Activated CD4-positive, alpha-beta memory T cell treated with anti-CD3 and anti-CD28 coated beads for 36 hours (primary cell): ENCODE measurements at regions not wholly inside any gene's neighbourhood (a gene's known extent, or its start where the extent isn't known, plus 50 kb on each side); places are given as distances from the start of the nearest gene placed in this dataset.
A peak's percentile ranks its signal among the peaks of the same experiment; 100 is the strongest.

Experiments
- CTCF ChIA-PET: fragments of 350-600 bp; sonication (Branson Sonifier 250); formaldehyde crosslinking; loops from one replicate; lab custom pipeline; 2021; ENCODE audit warnings: antibody characterized with exemption, inconsistent platforms; lab: Charles Lee
- POLR2A ChIA-PET: fragments of 350-600 bp; sonication (Branson Sonifier 250); formaldehyde crosslinking; loops from one replicate; lab custom pipeline; 2021; ENCODE audit warnings: antibody characterized with exemption; lab: Charles Lee
- DNase-seq: peaks from one replicate; pipeline ENCODE4 v3.0.0-alpha.2; 2020
- H3K27ac Mint-ChIP-seq: one replicate; pipeline ENCODE4 v1.8.0; 2021; ENCODE audit warnings: mixed read lengths
- H3K27me3 Mint-ChIP-seq: one replicate; pipeline ENCODE4 v1.8.0; 2021; ENCODE audit warnings: mixed read lengths
- H3K36me3 Mint-ChIP-seq: one replicate; pipeline ENCODE4 v1.8.0; 2021; ENCODE audit warnings: mixed read lengths
- H3K4me1 Mint-ChIP-seq: one replicate; pipeline ENCODE4 v1.8.0; 2021; ENCODE audit warnings: low read depth, mixed read lengths
- H3K4me3 Mint-ChIP-seq: one replicate; pipeline ENCODE4 v1.8.0; 2021; ENCODE audit warnings: mild to moderate bottlenecking, mixed read lengths
- H3K9me3 Mint-ChIP-seq: one replicate; pipeline ENCODE4 v1.8.0; 2021; ENCODE audit warnings: mixed read lengths
- intact Hi-C: fragments of 100-400 bp; cut with micrococcal nuclease; formaldehyde crosslinking; loops from one replicate; pipeline ENCODE4 v1.15.1; 2023

DNA sequence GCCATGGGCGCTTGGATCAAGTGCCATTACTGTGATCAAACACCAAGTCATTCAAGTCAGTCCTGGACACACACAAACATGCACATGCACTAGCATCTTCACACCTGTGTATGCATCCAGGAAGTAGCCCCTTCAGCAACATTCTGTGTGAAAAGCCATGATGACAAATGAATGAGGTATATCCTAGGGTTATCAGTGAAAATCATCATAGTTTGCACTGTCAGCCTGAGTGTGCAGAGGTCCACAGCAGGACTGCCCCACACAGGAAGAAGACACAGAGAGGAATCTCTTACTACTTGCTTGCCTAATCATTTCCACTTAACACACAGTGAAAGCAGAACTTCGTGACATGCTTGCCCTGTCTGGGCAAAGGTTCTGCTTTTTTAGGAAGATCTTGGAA is 184.0 kb upstream of the ADO start:
- H3K36me3 Mint-ChIP-seq: no peaks in the 10 kb centered on the region
- intact Hi-C loops: no loop called here
- POLR2A ChIA-PET: no interaction called here
- peak; percentile 21 for DNase-seq
- CTCF ChIA-PET: interaction anchor here (0.7 to 1.9 kb wide), 3 partner anchors 17 to 66 kb away, joined by 3 to 6 read pairs (median 3); no protein-coding TSS in a partner anchor
- no peaks in the 10 kb centered on the region for H3K27me3 Mint-ChIP-seq
- H3K4me3 Mint-ChIP-seq: no peak overlapping the region
- peaks cover 13% of the 10 kb centered on the region for H3K4me1 Mint-ChIP-seq
- H3K27ac Mint-ChIP-seq: no peak overlapping the region
- no peaks in the 10 kb centered on the region for H3K9me3 Mint-ChIP-seq

GRCh38 chr10:62623223-62623622 is 181.3 kb upstream of the ADO start:
- H3K36me3 Mint-ChIP-seq: no peaks in the 10 kb centered on the region
- H3K27ac Mint-ChIP-seq: no peak overlapping the region

DNA sequence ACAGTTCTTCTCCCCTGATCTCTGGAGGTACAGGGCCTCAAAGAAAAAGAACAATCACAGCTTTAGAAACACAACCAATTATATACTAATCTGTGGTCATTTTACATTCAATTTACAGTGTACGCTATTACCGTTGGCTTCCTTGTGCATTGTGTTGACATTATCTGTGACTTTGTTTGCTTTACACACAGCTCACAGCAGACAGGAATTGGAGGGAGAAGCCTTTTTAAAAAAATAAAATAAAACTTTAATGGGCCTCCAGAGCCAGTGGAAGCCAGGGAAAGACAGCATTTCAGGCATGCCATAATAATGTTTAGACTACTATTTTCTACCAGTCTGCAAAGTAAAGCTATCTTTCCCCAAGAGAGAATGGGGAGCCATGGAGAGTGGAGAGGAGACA is 179.0 kb upstream of the ADO start:
- ChIA-PET CTCF (no interaction called here), POLR2A (no interaction called here)
- Mint-ChIP-seq H3K36me3 (no peaks in the 10 kb centered on the region), H3K4me3 (no peak overlapping the region), H3K4me1 (peaks cover 10% of the 10 kb centered on the region), H3K9me3 (no peaks in the 10 kb centered on the region), H3K27ac (no peak overlapping the region), H3K27me3 (no peaks in the 10 kb centered on the region)
- intact Hi-C loops: no loop called here
- no peak for DNase-seq

More at GRCh38 chr10:62623223-62623622, 181.3 kb upstream of the ADO start:
- no peak overlapping the region for H3K4me3 Mint-ChIP-seq
- no peaks in the 10 kb centered on the region for H3K27me3 Mint-ChIP-seq
- DNase-seq: no peak
- CTCF ChIA-PET: interaction anchor here (1.0 kb wide), 1 partner anchor 11 kb away, joined by 3 read pairs; no protein-coding TSS in a partner anchor
- intact Hi-C loops: no loop called here
- POLR2A ChIA-PET: no interaction called here
- peaks cover 13% of the 10 kb centered on the region for H3K4me1 Mint-ChIP-seq
- no peaks in the 10 kb centered on the region for H3K9me3 Mint-ChIP-seq

- H3K4me3 Mint-ChIP-seq: no peak overlapping the region
- H3K9me3 Mint-ChIP-seq: no peaks in the 10 kb centered on the region
- DNase-seq: no peak
- H3K4me1 Mint-ChIP-seq: peaks cover 9% of the 10 kb centered on the region
- H3K27me3 Mint-ChIP-seq: no peaks in the 10 kb centered on the region
- H3K27ac Mint-ChIP-seq: no peak overlapping the region
- intact Hi-C loops: no loop called here
- no peaks in the 10 kb centered on the region for H3K36me3 Mint-ChIP-seq
- ChIA-PET CTCF (no interaction called here), POLR2A (no interaction called here)
Measured at GRCh38 chr10:62626079-62626478, 178.4 kb upstream of the ADO start.

- ChIA-PET CTCF (no interaction called here), POLR2A (no interaction called here)
- H3K4me1 Mint-ChIP-seq: peaks cover 12% of the 10 kb centered on the region
- no peak overlapping the region for H3K4me3 Mint-ChIP-seq
- no peak overlapping the region for H3K27ac Mint-ChIP-seq
- no peaks in the 10 kb centered on the region for H3K9me3 Mint-ChIP-seq
- no peaks in the 10 kb centered on the region for H3K36me3 Mint-ChIP-seq
- H3K27me3 Mint-ChIP-seq: no peaks in the 10 kb centered on the region
- intact Hi-C loops: no loop called here
- DNase-seq: peak; percentile 35
Measured at GRCh38 chr10:62626817-62627216, 177.7 kb upstream of the ADO start.

DNA sequence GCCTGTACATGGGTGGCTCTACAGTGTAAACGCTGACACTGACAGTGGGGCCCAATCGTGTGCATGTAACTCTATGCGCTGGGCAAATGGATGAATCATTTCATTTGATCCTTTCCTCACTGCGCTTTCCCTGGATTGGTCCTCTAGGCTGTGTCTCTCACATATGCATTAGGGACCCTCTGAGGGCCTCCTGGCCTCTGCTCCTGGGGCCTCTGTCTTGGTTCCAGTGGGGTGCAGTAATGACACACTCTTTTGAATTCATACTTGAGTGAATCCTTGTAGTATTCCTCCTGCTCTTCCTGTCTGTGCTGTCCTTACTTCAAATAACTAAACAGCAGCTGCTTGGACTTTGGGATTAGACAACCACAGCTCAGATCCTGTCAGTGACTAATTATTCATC is 176.5 kb upstream of the ADO start:
- no peak overlapping the region for H3K4me3 Mint-ChIP-seq
- H3K4me1 Mint-ChIP-seq: peaks cover 23% of the 10 kb centered on the region
- ChIA-PET POLR2A (no interaction called here), CTCF (no interaction called here)
- H3K27me3 Mint-ChIP-seq: no peaks in the 10 kb centered on the region
- intact Hi-C loops: no loop called here
- H3K27ac Mint-ChIP-seq: no peak overlapping the region
- H3K9me3 Mint-ChIP-seq: no peaks in the 10 kb centered on the region
- H3K36me3 Mint-ChIP-seq: no peaks in the 10 kb centered on the region
- DNase-seq: no peak

DNA sequence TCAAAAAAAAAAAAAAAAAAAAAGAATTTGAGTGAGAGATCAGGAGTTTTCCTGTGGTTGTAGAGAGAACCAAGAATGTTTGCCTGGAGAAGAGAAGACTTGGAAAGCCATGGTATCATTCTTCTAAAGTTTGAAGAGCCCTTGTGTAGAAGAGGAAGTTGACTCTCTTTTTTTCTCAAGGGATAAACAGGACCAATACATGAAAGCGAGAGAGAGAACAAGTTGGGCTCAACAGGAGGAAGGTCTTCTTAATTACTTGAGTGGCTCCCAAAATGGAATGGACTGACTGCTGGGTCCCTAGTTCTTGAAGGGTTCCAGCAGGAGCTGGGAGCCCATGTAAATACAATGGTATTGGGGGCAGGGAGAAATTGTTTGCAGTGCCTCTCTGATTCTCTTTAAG is 173.3 kb upstream of the ADO start:
- no peaks in the 10 kb centered on the region for H3K9me3 Mint-ChIP-seq
- no peak overlapping the region for H3K4me3 Mint-ChIP-seq
- CTCF ChIA-PET: interaction anchor here (0.8 kb wide), 1 partner anchor 187 kb away, joined by 3 read pairs; no protein-coding TSS in a partner anchor
- H3K4me1 Mint-ChIP-seq: peaks cover 37% of the 10 kb centered on the region
- POLR2A ChIA-PET: no interaction called here
- no peaks in the 10 kb centered on the region for H3K27me3 Mint-ChIP-seq
- DNase-seq: no peak
- intact Hi-C loops: no loop called here
- H3K36me3 Mint-ChIP-seq: no peaks in the 10 kb centered on the region
- no peak overlapping the region for H3K27ac Mint-ChIP-seq

GRCh38 chr10:62632071-62632809 is 172.3 kb upstream of the ADO start:
- no peaks in the 10 kb centered on the region for H3K9me3 Mint-ChIP-seq
- peak overlapping the region; percentile 26 for H3K27ac Mint-ChIP-seq
- H3K4me3 Mint-ChIP-seq: no peak overlapping the region
- CTCF ChIA-PET: interaction anchor here (0.7 to 1.1 kb wide), 3 partner anchors 49 to 195 kb away, joined by 3 to 5 read pairs (median 4); no protein-coding TSS in a partner anchor
- POLR2A ChIA-PET: interaction anchor here (0.8 kb wide), 1 partner anchor 147 kb away, joined by 4 read pairs; no protein-coding TSS in a partner anchor
- no peaks in the 10 kb centered on the region for H3K27me3 Mint-ChIP-seq
- intact Hi-C loops: no loop called here
- no peaks in the 10 kb centered on the region for H3K36me3 Mint-ChIP-seq
- peaks cover 31% of the 10 kb centered on the region for H3K4me1 Mint-ChIP-seq
- peak; percentile 74 for DNase-seq

- Mint-ChIP-seq H3K36me3 (no peaks in the 10 kb centered on the region), H3K4me1 (peaks cover 30% of the 10 kb centered on the region), H3K27ac (no peak overlapping the region), H3K27me3 (no peaks in the 10 kb centered on the region), H3K9me3 (no peaks in the 10 kb centered on the region), H3K4me3 (no peak overlapping the region)
- intact Hi-C loops: no loop called here
- ChIA-PET CTCF (no interaction called here), POLR2A (no interaction called here)
- DNase-seq: no peak
Measured at GRCh38 chr10:62633976-62634375, 170.5 kb upstream of the ADO start.

DNA sequence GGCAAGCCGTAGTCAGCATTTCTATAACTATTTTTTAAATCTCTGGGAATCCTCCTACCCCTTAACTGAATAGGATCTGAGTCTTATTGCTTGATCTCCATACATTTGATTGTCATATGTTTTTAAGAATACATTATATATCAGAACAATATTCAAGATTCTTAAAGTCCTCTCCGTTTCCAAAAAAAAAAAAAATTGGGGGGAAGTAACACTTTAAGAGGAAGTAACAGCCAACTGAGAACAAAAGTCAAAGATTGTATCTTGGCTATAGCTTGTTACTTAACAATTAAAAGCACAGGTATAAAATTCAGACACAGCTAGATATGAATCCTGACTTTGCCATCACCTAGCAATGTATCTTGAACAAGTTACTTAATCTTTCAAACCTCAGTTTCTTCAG is 169.9 kb upstream of the ADO start:
- Mint-ChIP-seq H3K27me3 (no peaks in the 10 kb centered on the region), H3K36me3 (no peaks in the 10 kb centered on the region), H3K27ac (no peak overlapping the region), H3K4me1 (peaks cover 30% of the 10 kb centered on the region), H3K4me3 (no peak overlapping the region), H3K9me3 (no peaks in the 10 kb centered on the region)
- POLR2A ChIA-PET: no interaction called here
- no peak for DNase-seq
- CTCF ChIA-PET: interaction anchor here (0.6 to 1.2 kb wide), 4 partner anchors 114 to 205 kb away, joined by 3 to 7 read pairs (median 4); partner anchors contain the start of gene EGR2
- intact Hi-C loops: no loop called here

GRCh38 chr10:62635127-62635526 is 169.4 kb upstream of the ADO start:
- H3K4me3 Mint-ChIP-seq: no peak overlapping the region
- CTCF ChIA-PET: interaction anchor here (0.6 to 1.2 kb wide), 4 partner anchors 114 to 205 kb away, joined by 3 to 7 read pairs (median 4); partner anchors contain the start of gene EGR2
- no peak for DNase-seq
- intact Hi-C loops: loop anchor here (5.0 kb wide), 3 partner anchors 253 to 497 kb away; partner anchors contain the start of gene NRBF2
- POLR2A ChIA-PET: no interaction called here
- H3K27ac Mint-ChIP-seq: no peak overlapping the region
- no peaks in the 10 kb centered on the region for H3K36me3 Mint-ChIP-seq
- no peaks in the 10 kb centered on the region for H3K9me3 Mint-ChIP-seq
- peaks cover 32% of the 10 kb centered on the region for H3K4me1 Mint-ChIP-seq
- H3K27me3 Mint-ChIP-seq: no peaks in the 10 kb centered on the region

DNA sequence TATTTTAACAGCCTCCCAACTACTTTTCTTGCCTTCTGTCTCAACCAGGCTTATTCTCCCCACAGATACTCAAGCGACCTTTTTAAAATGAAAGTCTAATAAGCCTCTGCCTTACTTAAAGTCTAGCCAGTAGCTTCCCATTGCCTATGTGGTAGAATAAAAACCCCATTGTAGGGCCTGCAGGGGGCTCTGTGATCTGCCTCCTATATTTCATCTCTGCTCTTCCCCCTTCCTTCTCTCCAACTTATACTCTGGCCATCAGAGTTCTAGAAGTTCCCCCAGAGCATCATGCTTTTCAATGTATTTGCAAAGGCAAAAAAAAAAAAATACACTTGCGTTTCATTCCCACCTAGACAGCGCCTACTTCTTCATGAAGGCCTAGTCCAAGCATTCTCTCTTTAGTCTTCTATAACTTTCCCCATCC is 167.7 kb upstream of the ADO start:
- DNase-seq: no peak
- Mint-ChIP-seq H3K9me3 (no peaks in the 10 kb centered on the region), H3K27me3 (no peaks in the 10 kb centered on the region)

More for the DNA sequence above, 167.7 kb upstream of the ADO start:
- Mint-ChIP-seq H3K4me1 (peaks cover 32% of the 10 kb centered on the region), H3K4me3 (no peak overlapping the region), H3K27ac (no peak overlapping the region), H3K36me3 (no peaks in the 10 kb centered on the region)
- ChIA-PET CTCF (interaction anchor here (0.7 to 2.7 kb wide), 11 partner anchors 15 to 359 kb away, joined by 3 to 12 read pairs (median 3); partner anchors contain the start of gene ADO), POLR2A (interaction anchor here (0.6 to 3.6 kb wide), 12 partner anchors 11 to 355 kb away, joined by 3 to 24 read pairs (median 6); partner anchors contain the start of gene EGR2)
- intact Hi-C loops: loop anchor here (1.0 to 5.0 kb wide), 11 partner anchors 18 to 495 kb away; partner anchors contain the start of genes EGR2 and NRBF2
